ENCODE measurements at regions not wholly inside any gene's neighbourhood (a gene's known extent, or its start where the extent isn't known, plus 50 kb on each side); places are given as distances from the start of the nearest gene placed in this dataset.

DNA sequence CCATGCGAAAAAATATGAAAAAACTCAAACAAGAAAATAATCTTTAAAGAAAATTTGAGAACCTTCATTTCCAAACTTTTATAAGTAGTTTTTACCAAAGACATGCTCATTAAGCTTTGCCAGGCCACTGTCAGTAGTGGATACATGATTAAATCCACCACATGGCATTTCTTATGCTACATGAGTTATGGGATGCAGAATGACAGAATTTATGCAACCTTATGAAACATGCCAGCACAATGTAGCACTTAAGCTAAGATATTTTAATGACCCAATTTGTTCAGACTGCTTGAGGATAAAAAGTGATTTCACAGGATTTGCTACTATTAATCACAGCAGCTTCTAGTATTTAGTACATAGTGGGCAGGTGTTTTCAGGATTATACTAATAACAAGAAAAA is 123.3 kb downstream of the ATP23 start:
- Histone ChIP-seq H3K9me2 (replicated peaks; ENCODE audit: control insufficient read depth, low read length) (no peaks in the 10 kb centered on the region), H3K4me2 (ENCODE audit: low read length) (no peak overlapping the region), H3K36me3 (ENCODE audit: control insufficient read depth, low read length) (no peaks in the 10 kb centered on the region), H3K27ac (ENCODE audit: low read depth, low read length) (no peak overlapping the region), H3K9me3 (ENCODE audit: control insufficient read depth, insufficient read depth, low read length) (no peaks in the 10 kb centered on the region), H3F3A (ENCODE audit: control insufficient read depth, insufficient read depth) (no peaks in the 10 kb centered on the region), H3K4me3 (ENCODE audit: low read length) (no peak overlapping the region), H3K79me2 (ENCODE audit: control insufficient read depth, low read length) (no peaks in the 10 kb centered on the region), H3K4me1 (ENCODE audit: control insufficient read depth, low read length) (no peaks in the 10 kb centered on the region), H4K20me1 (ENCODE audit: control insufficient read depth, insufficient read depth, low read depth, low read length) (no peaks in the 10 kb centered on the region), H3K27me3 (ENCODE audit: control insufficient read depth, low read length) (no peaks in the 10 kb centered on the region)
- TF ChIP-seq, protein P1, sequence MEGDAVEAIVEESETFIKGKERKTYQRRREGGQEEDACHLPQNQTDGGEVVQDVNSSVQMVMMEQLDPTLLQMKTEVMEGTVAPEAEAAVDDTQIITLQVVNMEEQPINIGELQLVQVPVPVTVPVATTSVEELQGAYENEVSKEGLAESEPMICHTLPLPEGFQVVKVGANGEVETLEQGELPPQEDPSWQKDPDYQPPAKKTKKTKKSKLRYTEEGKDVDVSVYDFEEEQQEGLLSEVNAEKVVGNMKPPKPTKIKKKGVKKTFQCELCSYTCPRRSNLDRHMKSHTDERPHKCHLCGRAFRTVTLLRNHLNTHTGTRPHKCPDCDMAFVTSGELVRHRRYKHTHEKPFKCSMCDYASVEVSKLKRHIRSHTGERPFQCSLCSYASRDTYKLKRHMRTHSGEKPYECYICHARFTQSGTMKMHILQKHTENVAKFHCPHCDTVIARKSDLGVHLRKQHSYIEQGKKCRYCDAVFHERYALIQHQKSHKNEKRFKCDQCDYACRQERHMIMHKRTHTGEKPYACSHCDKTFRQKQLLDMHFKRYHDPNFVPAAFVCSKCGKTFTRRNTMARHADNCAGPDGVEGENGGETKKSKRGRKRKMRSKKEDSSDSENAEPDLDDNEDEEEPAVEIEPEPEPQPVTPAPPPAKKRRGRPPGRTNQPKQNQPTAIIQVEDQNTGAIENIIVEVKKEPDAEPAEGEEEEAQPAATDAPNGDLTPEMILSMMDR (IDR thresholded peaks at IDR 0.05; ENCODE audit: low read depth, low read length, poor library complexity, severe bottlenecking): no peak
- TF ChIP-seq EZH2phosphoT487 (IDR thresholded peaks at IDR 0.05; ENCODE audit: borderline replicate concordance, low read length): no peak

DNA sequence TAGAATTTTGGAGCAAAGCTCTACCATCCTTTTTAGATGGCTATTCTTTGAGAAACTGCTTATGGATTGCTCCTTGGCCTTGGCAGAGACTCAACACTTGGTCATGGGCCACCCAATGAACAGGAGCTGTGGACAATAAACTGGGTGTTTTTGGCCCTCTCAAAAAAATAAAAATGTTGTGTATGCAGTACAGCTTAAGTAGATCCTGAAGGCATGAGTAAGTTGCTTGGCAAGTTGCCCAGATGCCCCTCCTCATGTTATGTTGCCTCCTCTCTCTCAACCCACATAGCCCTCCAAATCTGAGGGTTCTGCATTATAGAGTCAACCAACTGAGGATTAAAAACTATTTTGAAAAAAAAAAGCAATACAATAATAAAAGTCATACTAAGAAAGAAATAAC is 124.9 kb downstream of the ATP23 start:
- Histone ChIP-seq H3K4me2 (ENCODE audit: low read length) (no peak overlapping the region), H3K27me3 (ENCODE audit: control insufficient read depth, low read length) (no peaks in the 10 kb centered on the region), H3K4me1 (ENCODE audit: control insufficient read depth, low read length) (no peaks in the 10 kb centered on the region), H3K79me2 (ENCODE audit: control insufficient read depth, low read length) (no peaks in the 10 kb centered on the region), H3K27ac (ENCODE audit: low read depth, low read length) (no peak overlapping the region), H3K4me3 (ENCODE audit: low read length) (no peak overlapping the region), H4K20me1 (ENCODE audit: control insufficient read depth, insufficient read depth, low read depth, low read length) (no peaks in the 10 kb centered on the region), H3K9me3 (ENCODE audit: control insufficient read depth, insufficient read depth, low read length) (no peaks in the 10 kb centered on the region), H3K36me3 (ENCODE audit: control insufficient read depth, low read length) (no peaks in the 10 kb centered on the region), H3F3A (ENCODE audit: control insufficient read depth, insufficient read depth) (no peaks in the 10 kb centered on the region), H3K9me2 (replicated peaks; ENCODE audit: control insufficient read depth, low read length) (no peaks in the 10 kb centered on the region)
- no peak for TF ChIP-seq EZH2phosphoT487 (IDR thresholded peaks at IDR 0.05; ENCODE audit: borderline replicate concordance, low read length)
- TF ChIP-seq, protein P1 (IDR thresholded peaks at IDR 0.05; ENCODE audit: low read depth, low read length, poor library complexity, severe bottlenecking): no peak

DNA sequence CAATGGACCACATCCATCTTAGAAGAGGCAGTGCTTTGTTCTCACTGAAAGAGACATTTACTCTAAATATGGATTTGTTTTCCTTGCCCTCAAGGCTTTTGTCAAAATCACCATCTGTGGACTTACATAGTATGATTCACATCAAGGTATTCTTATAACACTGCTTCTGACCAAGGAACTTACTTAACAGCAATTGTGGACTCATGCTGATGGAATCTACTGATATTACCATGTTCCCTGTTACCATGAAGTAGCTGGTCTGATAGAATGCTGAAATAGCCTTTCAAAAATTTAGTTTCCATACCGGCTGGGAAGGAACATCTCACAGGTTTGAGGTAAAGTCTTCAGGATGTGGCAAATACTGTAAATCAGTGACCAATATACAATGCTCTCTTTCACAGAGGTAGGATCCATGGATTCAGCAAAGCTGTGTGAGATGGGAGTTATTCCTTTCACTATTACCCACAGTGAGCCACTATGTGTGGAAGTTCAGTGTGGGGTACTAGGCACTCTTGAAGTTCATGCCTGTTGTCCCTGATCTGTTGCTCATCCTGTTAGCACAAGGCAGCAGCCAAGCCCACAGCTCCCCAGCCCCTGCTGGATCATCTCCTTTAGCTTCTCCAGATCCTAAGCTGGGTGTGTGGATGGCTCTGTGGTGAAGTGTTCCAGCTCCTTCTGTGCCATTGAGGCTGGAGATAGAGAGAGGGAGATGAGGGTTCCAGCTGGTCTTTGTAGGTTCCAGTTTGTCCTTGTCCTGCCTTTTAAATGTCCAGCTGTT is 126.4 kb downstream of the ATP23 start:
- H3K4me1 ChIP-seq (ENCODE audit: control insufficient read depth, low read length): no peaks in the 10 kb centered on the region
- no peak overlapping the region for H3K4me2 ChIP-seq (ENCODE audit: low read length)
- no peaks in the 10 kb centered on the region for H3K9me2 ChIP-seq (replicated peaks; ENCODE audit: control insufficient read depth, low read length)
- no peaks in the 10 kb centered on the region for H3K36me3 ChIP-seq (ENCODE audit: control insufficient read depth, low read length)
- no peaks in the 10 kb centered on the region for H3K9me3 ChIP-seq (ENCODE audit: control insufficient read depth, insufficient read depth, low read length)
- H3F3A ChIP-seq (ENCODE audit: control insufficient read depth, insufficient read depth): no peaks in the 10 kb centered on the region
- no peak overlapping the region for H3K4me3 ChIP-seq (ENCODE audit: low read length)
- no peaks in the 10 kb centered on the region for H3K79me2 ChIP-seq (ENCODE audit: control insufficient read depth, low read length)
- no peak overlapping the region for H3K27ac ChIP-seq (ENCODE audit: low read depth, low read length)
- TF ChIP-seq EZH2phosphoT487 (IDR thresholded peaks at IDR 0.05; ENCODE audit: borderline replicate concordance, low read length): no peak
- TF ChIP-seq, protein P1 (IDR thresholded peaks at IDR 0.05; ENCODE audit: low read depth, low read length, poor library complexity, severe bottlenecking): no peak
- H3K27me3 ChIP-seq (ENCODE audit: control insufficient read depth, low read length): no peaks in the 10 kb centered on the region
- no peaks in the 10 kb centered on the region for H4K20me1 ChIP-seq (ENCODE audit: control insufficient read depth, insufficient read depth, low read depth, low read length)

Data from DOHH2 (cell line).